NCI-H146 (cell line): ENCODE measurements at regions not wholly inside any gene's neighbourhood (a gene's known extent, or its start where the extent isn't known, plus 50 kb on each side); places are given as distances from the start of the nearest gene placed in this dataset.
"Not testable (repeated sequence)": the region's sequence is repeated elsewhere in the genome, so short reads cannot be mapped to it uniquely, and the experiment has no call there.

ENCODE experiments used
- DNase-seq: peaks from one replicate; lab custom pipeline; 2025; lab: John Stamatoyannopoulos, UW

DNA sequence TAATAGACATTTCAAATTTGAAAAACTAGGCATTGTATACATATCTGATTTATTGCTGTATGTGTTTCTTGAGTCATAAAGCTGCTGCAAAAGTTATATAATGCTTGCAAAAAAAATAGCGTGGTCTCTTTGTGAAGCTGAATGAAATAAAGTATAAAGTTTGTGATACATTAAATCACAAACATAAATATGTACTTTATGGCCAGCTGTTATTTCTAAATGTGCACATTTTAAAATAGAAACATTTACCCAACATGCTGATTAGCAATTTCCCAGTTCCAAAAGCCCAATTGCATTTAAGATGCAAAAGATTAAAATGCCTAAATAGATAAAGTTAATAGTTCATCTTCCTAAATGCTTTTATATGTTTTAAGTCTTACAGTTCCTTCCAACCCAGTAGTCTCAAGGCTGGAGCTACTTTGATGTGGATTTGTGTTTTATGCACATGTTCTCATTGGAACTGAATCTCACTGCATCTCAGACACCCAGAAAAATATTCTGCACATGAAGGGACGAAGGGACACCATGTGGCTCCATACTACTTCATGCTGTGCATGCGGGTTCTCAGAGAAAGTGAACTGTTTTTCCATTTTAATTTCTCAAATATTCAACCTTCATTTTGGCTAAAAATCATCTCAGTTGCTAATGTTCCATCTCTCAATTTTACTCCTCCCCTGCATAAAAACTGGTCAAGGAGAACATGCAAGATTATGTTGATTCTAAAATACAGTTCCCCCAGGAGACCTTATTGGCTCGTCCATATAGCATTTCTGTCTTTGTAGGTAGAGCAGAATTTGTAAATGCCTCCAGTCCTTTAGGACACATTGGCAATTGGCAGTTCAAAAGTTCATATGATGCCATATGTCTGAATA, 304.6 kb downstream of the MTX2 start:
- no peak for DNase-seq

DNA sequence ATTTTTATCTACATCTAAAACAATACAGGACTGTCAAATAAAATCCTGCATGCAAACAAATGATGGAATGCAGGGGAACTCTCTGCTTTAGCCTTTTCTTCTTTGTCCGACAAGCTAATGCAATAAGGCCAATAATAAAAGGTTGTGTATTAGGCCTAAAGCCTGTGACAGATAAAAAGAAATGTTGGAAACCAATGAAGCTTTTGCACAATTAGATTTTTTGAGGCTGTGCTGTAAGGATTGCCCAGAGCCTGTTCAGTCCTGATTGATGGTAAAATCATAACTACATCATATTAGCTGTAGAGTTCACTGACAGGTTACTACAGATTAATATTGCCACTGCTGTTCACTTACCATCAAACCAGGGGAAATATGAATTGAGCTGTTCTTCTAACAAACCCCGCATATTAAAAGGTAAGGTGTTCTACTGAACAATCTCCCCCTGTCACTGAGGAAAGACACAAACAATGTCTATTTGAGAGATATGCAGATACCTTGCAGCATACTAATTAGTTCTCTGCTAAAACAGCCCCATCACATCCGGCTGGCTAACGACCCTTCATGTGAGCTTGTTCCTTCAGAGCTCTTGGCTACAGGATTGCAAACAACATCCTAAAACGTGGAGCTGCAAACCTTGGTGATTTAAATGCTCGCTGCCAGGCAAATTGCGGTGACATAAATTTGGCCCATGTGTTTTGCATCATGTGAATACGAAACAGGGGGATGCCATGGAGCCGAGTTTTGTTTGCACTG, 305.4 kb downstream of the MTX2 start:
- no peak for DNase-seq

DNA sequence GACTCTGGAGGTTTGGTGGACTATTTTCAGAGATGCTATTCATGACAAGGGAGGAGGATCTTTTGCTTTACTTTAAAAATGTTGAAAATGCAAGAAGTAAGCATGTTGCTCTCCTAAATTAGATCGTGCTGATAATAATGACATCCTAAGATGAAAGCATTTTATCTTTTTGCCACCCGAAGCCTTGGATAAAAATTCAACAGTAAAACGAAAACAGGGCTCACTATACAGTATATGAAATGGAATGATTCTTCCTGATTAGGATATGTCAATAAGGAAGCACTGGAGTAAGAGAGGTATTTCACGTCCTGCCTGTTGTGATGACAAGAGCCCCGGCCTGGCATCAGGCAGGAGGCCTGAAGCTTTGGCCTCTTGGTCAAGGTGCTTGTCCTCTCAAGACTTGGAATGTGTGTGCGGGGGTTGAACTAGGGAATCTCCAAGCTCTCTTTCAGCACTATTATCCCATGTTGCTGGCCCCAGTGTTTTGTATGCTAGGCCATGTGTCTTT, 306.0 kb downstream of the MTX2 start:
- DNase-seq, result no peak

DNA sequence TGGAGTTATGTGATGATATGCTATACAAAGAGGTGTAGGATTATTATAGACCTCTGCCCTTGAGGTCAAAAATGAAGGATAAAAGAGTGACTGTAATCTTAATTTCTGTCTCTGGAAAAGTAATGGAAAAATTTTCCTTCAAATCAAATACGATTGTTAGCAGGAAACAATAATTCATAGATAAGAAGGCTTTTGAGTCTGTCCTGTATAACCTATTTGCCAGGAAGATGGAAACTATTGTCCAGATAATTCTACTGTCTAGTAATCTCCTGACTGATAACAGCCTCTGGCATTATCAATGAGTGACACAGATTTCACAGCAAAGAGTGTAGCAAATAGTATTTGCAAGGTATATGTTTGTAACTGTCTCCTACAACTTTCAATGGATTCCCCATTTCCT, 307.8 kb downstream of the MTX2 start:
- DNase-seq, result no peak

DNA sequence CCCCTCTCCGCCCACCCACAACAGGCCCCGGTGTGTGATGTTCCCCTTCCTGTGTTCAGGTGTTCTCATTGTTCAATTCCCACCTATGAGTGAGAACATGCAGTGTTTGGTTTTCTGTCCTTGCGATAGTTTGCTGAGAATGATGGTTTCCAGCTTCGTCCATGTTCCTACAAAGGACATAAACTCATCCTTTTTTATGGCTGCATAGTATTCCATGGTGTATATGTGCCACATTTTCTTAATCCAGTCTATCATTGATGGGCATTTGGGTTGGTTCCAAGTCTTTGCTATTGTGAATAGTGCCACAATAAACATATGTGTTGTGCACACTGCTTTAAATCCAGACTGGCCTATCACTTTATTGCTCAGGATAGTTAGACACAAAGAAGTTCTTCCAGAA, 309.1 kb downstream of the MTX2 start:
- DNase-seq, result not testable (repeated sequence)

DNA sequence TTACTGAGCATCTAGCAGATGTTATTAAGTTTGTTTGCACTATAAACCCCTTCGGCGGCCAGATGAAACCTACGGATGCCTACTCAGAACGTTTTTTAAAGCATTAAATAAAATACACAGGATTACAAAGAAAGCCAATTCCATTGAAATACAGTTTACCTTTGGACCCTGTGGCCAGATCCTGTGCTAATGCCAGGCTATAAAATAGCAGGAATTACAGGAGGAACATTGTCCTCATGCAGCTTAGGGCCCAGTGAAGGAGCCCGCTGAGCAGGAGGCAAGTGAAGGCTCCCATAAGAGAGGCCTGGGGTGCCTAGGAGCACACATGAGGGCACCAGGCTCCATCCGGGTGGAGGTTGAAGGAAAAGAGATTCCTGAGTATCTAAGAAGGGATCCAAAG, 310.4 kb downstream of the MTX2 start:
- no peak for DNase-seq

DNA sequence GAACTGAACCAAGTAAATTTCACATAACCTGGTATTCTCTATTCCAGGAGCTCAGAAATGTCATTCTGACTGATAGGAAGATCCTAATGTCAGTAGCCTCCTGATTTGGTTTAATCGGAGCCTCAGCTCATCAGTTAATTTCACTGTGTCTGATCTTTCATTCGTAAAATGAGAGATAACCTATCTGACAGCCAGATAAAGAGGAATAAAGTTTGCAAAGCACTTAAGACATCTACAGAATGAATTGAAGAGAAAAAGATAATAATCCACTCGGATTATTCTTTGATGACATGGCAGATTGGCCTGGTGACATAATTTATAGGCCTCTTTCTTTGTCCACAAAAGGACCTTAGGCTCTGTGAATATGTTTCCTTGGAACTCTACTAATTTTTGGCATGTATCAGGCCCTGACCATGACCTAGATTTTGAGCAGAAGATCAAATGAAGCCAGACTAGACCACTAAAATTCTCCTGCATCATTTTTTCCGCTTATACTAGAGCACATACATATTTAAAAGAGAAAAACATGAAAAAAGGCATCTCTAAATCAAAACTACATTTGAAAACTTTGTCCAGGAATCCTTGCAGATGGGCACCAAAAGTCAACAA, 312.4 kb downstream of the MTX2 start:
- DNase-seq, result no peak

DNA sequence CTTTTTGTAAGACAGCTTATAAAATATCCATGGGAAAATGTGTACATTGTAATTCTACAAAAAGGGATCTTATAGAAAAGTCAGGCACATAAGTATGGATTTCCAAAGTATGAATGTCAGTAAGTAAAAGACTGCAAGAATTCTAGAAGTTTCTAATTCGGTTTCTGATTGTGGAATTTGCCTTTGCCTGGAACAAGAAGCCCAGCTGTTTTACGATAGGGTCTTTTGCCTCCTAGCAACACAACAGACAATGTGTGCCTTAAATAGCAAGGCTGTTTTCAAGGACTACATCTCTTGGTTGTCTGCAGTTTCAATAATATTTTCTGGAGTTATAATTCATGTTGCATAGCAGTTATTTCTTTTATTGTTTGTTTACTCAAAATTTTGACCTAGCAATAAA, 312.9 kb downstream of the MTX2 start:
- no peak for DNase-seq

DNA sequence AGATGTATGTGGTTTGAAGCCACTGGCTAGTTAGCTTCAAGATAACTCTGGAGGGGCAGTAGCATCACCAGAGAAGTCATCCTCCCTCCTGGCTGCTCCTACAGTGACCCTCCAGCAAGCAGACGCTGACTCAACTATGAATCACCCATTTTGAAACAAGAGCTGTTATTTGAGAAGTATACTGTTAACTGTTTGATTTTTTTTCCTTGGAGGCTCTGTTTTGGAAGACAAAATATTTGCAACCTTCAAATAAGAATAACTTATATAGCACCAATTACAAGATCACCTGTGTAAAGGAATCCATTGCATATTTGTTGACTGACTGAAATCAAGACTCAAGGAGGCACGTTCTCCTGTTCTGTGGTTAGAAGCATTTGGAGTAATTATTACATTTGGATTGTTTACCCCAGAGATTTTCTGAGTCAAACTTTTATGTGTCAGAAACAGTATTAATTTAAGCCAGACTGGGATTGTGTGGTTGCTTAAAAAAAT, 313.8 kb downstream of the MTX2 start:
- no peak for DNase-seq

DNA sequence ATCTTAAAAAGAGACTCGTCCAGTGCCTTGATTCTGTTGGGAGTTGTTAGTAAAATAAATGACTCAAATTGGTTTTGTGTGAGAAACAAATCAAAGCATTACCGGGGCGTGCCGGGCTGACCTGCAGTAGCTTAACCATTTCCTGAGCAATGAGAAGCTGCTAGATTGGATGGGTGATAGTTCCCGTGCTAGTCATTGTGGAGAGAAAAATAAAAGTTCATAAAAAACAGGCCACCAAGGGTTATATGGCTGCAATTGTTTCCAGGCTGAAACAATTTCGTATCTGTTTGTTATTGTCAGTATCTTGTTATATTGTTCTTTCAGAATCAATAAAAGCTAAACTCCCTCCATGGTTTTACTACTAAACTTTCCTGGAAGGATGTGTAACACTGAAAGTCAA, 314.4 kb downstream of the MTX2 start:
- DNase-seq, result no peak

DNA sequence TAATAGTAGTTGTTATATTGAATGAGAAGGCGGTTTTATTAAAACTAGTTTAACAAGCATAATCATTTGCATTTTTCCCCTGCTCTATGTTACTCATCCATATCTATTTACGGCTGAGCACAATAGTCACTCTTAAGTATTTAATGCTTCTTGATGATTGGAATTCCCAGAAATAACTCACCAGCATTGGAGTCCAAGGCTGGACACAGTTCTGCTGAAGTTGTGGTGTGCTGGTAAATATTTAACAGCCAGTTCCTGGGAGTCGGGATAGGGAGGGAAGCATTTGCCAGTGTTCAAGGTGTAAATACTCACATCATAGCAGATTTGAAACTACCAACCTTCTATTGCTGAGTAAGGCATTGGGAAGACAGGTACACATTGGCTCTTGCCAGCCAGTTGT, 315.1 kb downstream of the MTX2 start:
- DNase-seq, result no peak

DNA sequence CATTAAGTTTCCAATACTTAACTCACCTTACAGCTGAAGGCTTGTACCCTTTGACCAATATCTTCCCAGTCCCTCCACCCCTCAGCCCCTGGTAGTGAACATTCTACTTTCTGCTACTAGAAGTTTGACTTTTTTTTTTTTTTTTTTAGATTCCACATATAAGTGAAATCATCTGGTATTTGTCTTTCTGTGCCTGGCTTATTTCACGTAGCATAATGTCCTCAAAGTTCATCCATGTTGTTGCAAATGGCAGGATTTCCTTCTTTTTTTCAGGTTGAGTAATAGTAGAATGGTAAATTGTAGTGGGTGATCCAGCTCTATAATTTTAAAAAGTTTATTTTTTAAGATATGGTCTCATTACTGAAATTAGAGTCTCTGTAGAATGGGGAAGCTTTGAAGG, 316.0 kb downstream of the MTX2 start:
- DNase-seq, result no peak

DNA sequence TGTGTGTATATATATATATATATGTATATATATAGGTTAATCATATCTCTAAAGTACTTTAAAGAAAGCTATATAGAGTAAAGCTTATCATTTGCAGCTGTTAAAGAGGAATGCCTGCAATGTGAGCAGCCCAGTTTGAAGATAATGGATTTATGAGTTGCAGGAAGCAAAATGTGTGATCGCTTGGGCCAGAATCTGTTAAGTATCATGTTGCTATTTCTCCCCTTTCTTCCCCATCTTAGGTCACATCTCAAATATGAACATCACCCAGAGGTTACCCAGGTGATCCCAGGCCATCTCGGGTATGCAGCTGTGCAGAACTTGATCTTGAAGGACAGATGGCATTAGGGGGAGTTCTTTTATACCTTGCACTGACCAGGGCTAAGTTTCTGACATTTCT, 316.5 kb downstream of the MTX2 start:
- DNase-seq, result no peak

DNA sequence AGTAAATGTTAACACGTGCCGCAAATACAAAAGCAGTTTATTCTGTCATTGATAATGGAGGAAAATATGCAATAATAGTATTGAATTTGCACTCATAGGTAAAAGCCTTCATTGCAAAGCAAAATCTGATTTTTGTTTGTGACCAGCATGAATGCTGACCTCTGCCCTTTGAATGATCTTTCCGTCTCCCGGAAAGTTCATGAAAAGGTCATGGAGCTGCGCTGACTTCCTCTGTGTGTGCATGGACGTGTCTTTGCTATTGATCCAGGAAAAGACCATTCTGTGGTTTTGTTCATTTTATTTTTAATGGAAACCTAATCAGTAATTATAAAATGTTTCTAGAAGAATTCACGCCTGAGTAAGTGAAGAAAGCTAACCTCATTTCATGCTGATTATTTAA, 320.0 kb downstream of the MTX2 start:
- no peak for DNase-seq

DNA sequence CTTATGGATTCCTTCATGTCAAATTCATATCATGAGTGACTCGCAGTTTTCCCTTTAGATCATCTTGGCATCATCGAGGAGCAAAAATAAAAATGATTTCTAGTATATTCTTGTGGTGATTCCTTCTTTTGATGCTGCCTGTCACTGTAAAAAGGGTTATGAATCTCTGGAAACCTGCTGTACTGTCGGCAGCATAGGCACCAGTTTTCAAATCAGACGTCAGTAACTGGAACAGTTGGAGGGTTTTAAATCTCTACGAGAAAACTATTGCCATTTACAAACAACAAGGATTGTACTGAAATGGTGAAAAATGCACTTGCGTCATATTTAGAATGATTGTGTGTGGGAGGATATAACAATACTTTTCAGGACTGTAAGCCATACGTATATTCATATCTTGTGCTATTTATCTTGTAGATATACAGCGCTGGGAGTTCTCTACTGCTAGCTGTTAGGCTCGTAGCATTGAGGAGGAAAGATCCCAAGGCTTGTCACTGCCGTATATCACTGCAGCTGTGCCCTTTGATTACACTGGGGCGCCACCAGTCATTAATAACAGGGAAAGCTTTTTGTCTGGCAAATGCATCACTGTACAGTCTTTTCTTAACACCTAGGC, 320.7 kb downstream of the MTX2 start:
- peak; percentile 1 for DNase-seq

DNA sequence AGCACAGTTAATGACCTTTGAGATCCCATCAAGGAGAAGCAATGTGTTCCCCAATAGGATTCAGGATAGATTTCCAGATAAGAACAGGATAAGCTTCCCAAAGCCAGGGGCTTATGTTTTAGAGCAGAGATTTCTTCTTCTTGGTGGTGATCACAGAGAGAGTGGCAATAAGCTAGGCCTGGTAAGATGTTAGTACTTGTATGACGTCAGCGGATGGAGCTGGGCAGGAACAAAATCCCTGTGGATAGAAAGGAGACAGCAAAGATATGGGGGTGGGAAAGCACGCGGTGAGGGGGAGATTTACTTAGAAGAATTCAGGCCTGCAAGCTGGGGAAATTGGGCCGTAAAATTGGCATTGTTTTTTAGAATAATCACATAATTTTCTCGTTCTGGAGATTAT, 323.0 kb downstream of the MTX2 start:
- no peak for DNase-seq

DNA sequence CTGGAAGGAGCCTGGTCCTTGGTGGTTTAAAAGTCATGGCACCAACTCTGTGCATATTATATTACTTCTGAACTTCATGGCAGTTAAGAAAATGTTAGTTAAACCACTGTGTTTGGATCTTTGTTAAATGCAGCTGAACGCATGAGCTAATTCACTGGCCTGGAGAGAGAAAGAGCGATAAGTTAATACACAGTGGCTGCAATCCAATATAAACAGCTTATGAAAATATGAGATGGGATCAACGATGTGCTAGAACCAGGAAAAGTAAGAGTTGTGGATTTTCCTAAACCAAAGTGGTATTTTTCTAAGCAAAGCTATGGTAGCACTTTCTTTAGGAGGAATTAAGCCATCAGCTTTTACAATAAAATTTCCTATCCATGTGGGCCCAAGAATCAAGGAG, 326.7 kb downstream of the MTX2 start:
- DNase-seq, result no peak

DNA sequence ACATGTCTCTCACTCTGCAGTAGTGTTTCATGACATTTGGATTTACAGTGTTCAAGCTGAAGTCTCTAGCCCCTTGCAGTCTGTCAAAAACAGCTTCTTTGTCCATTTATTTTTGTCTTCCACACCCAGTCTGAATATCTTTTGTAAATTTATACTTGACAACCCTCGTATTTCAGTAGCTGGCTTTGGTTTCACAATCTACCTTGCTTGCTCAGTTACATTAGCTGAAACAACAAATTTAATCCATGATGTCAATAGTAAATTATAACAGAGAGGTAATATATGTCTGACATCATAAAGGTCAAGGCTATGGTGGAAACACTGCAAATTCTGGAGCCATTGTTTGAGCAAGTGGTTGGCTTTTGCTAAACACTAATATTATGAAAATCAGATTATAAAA, 328.7 kb downstream of the MTX2 start:
- no peak for DNase-seq

DNA sequence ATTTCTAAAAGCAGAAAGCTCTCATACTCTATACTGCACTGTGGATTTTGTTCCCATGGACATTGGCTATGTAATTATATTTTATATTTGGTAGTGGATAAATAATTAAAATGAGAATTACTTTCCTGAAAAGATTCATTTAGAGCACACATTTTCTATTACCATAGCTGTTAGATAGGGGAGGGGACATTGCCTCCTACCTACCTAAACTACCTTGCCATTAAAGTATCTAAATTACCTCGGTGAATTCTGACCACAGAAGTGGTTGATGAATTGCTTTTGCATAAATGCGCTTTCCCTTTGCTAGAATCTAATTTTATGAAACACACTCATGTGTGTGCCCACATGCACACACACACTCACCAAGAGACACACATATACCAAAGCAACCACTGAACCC, 329.1 kb downstream of the MTX2 start:
- DNase-seq, result no peak

DNA sequence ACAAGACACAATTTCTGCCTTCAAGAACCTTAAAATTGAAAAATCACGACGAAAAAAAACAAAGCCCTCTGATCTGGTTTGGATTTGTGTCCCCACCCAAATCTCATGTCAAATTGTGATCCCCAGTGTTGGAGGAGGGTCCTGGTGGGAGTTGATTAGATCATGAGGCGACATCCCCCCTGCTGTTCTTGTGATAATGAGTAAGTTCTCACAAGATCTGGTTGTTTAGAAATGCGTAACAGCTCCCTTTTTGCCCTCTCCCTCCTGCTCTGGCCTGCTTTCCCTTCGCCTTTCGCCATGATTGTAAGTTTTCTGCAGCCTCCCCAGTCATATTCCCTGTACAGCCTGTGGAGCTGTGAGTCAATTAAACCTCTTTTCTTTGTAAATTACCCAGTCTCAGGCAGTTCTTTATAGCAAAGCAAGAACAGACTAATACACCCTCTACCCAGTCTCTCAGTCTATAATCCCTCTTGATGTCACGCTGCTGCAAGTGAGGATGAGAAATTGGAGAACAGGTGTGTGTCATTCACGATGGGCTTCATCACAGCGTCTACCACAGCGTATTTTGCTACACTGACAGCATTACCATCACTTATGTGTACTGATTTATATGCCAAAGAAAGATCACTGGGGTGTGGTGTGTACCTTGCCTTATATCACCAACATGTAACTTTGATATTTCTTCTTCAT, 330.7 kb downstream of the MTX2 start:
- DNase-seq, result no peak

DNA sequence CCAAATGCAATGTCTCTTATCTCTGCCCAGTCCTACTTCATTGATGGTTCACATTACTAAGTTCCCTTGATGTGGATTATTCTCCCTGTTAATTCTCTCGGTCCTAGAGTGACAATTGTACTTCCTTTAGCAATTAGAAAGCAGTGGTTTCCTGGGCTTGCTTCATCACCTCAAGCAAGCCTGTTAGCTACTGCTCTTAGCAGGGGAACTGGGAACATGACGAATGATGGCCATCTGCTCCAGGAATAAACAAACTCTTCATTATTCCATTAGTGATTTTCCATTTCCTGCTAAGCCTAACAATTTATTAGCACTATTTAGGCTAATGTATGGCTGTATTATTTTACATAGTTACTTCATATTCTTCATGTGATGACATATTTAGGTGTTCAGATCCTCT, 331.8 kb downstream of the MTX2 start:
- no peak for DNase-seq

DNA sequence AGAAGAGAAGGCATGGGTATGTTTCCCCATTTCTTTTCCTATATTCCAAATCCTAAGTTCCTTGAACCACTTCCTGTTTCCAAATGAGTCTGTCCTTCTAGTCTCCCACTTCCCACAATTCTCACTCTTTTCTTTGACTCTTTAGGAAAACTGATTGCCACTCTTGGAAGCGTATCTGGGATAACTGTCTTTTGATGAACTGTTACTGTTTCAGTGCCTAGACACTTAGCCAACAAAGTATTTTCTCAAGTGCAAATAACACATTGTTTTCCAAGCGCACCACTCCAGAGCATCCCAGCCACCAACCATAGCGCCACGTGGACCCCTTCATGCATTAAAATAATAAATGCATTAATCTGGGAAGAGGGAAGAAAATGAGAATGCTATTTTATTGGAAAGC, 342.8 kb downstream of the MTX2 start:
- no peak for DNase-seq
